GM10248 (cell line): ENCODE measurements at regions not wholly inside any gene's neighbourhood (a gene's known extent, or its start where the extent isn't known, plus 50 kb on each side); places are given as distances from the start of the nearest gene placed in this dataset.

Experiments
- CTCF ChIA-PET: fragments of 300-600 bp; sonication (Branson Sonifier 250); formaldehyde crosslinking; extraction: SDS; loops from one replicate; lab custom pipeline; 2021; ENCODE audit warnings: antibody characterized with exemption; lab: Yijun Ruan, JAX
- POLR2A ChIA-PET: fragments of 350-650 bp; sonication (Branson Sonifier 250); formaldehyde crosslinking; extraction: SDS; loops from one replicate; lab custom pipeline; 2020; ENCODE audit warnings: antibody characterized with exemption; lab: Yijun Ruan, JAX
- DNase-seq: peaks from one replicate; pipeline ENCODE4 v3.0.0; 2012; ENCODE audit errors: extremely low spot score
- CTCF ChIP-seq: IDR thresholded peaks from 2 replicates; pipeline ENCODE4 v1.5.1; 2012; ENCODE audit warnings: mild to moderate bottlenecking, low read depth; ENCODE audit errors: extremely low read depth, missing control alignments, control extremely low read depth

DNA sequence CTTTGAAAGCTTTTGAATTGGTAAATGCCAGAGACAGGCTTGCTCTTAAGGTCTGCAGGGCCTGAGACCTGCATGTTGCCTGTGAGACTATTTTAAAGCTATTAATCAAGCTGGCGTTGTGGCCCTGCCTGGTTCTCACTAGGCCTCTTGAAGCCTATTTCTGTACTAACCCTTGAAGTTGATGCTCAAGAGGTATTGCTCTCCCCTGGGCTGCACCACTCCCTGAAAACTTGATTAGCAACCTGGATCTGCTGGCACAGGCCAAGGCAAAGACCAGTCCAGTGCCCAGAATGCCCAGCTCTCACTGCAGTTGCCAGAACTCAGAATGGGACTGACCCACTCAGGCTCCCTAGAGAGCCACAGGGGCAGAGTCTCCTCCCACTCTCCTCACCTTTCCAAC, 220.0 kb upstream of the MEOX2 start:
- DNase-seq: no peak
- CTCF ChIA-PET: no interaction called here
- POLR2A ChIA-PET: no interaction called here
- no peak for TF ChIP-seq CTCF

- POLR2A ChIA-PET: no interaction called here
- CTCF ChIA-PET: interaction anchor here (1.0 to 1.9 kb wide), 2 partner anchors 12 to 17 kb away, joined by 3 to 5 read pairs; no protein-coding TSS in a partner anchor
- DNase-seq: no peak
- TF ChIP-seq CTCF: no peak
Observed at GRCh38 chr7:15905251-15906040, 219.0 kb upstream of the MEOX2 start.

GRCh38 chr7:15891151-15891881, 204.8 kb upstream of the MEOX2 start:
- no peak for DNase-seq
- TF ChIP-seq CTCF: no peak
- ChIA-PET CTCF (interaction anchor here (0.9 kb wide), 1 partner anchor 12 kb away, joined by 3 read pairs; no protein-coding TSS in a partner anchor), POLR2A (interaction anchor here (0.6 kb wide), 1 partner anchor 107 kb away, joined by 3 read pairs; no protein-coding TSS in a partner anchor)

DNA sequence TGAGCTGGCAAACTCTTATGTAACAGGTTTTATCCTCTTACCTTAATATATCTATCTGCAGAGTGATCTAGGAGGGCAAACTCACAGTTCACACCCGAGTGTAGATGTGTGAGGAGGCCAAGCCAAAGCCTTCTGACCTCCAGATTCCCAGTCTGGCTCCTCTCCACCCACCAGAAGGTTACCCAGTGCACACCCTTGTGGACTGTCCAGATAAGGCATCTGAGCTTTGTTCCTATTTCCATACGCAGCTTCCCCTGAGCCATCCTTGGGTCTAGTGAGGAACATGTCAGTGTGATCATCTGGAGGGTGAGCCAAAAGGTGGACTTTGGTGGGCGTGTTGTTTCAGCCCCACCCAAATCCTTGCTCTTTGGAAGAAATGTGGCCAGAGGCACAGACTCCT, 203.0 kb upstream of the MEOX2 start:
- TF ChIP-seq CTCF: no peak
- no peak for DNase-seq
- ChIA-PET POLR2A (no interaction called here), CTCF (no interaction called here)

- CTCF ChIA-PET: no interaction called here
- DNase-seq: no peak
- no peak for TF ChIP-seq CTCF
- POLR2A ChIA-PET: no interaction called here
Observed at GRCh38 chr7:15888090-15888489, 201.6 kb upstream of the MEOX2 start.

GRCh38 chr7:15886626-15887025, 200.1 kb upstream of the MEOX2 start:
- ChIA-PET CTCF (no interaction called here), POLR2A (no interaction called here)
- no peak for DNase-seq
- no peak for TF ChIP-seq CTCF
